NCI-H82 (cell line): ENCODE measurements at regions not wholly inside any gene's neighbourhood (a gene's known extent, or its start where the extent isn't known, plus 50 kb on each side); places are given as distances from the start of the nearest gene placed in this dataset.
"Not testable (repeated sequence)": the region's sequence is repeated elsewhere in the genome, so short reads cannot be mapped to it uniquely, and the experiment has no call there.

ENCODE experiments used
- DNase-seq: peaks from one replicate; lab custom pipeline; 2025; lab: John Stamatoyannopoulos, UW

DNA sequence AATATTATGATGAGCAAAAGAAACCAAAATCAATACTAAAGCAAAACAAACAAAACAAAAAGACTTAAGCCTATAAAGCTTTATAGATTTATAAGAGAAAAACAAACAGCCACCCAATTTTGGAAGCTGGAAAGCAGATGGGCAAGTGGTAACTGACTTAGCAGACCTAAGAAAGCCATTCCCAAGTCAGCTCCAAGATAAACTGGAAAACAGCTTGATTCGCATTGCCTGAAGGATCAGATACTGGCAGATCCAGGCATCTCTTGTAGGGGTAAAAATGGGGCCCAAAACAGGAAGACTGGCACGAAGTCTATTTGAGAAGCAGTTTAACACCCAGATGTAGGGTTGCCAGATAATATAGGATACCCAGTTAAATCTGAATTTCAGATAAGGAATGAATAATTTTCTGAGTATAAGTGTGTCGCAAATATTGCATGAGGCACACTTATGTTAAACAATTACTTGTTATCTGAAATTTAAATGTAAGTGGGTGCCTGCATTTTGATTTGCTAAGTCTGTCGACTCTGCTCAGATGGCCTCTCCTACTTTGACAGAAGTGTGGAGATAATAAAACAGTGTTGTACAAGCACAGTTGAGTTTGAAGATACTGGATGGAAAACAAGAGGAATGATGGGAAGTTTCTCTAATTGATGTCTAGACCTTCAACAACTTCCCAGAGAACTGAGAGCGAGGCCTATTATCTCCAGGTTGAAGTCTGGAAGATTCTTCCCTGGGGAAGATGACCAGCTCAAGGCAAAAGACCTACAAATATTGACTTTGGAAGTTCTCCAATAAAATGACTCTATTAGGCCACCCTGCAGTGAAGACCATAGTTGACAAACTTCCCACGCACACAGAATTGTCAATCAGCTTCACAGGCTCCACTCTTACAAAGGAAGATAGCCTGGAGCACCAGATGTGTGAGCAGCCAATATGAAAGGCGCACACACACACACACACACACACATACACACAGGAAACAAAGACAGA, 113.4 kb downstream of the FAM50B start:
- DNase-seq, result peak; percentile 14

DNA sequence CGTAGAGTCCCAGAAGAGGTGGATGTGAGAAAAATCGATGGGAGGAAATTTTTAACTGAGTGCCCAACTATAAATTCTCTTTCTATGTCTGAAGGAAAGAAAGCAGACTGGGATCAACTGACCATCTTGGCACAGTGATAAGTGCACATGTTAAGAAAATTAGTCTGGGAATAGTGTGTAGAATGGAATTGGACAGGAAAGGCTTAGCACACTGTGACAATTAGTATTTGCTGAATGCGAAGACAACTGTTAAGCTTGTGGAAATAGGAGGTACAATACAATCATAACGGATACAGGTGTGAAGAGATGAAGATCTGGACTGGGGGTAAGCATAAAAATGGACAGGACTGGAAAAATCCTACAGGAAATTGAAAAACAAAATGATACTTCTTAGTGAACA, 114.3 kb downstream of the FAM50B start:
- no peak for DNase-seq

DNA sequence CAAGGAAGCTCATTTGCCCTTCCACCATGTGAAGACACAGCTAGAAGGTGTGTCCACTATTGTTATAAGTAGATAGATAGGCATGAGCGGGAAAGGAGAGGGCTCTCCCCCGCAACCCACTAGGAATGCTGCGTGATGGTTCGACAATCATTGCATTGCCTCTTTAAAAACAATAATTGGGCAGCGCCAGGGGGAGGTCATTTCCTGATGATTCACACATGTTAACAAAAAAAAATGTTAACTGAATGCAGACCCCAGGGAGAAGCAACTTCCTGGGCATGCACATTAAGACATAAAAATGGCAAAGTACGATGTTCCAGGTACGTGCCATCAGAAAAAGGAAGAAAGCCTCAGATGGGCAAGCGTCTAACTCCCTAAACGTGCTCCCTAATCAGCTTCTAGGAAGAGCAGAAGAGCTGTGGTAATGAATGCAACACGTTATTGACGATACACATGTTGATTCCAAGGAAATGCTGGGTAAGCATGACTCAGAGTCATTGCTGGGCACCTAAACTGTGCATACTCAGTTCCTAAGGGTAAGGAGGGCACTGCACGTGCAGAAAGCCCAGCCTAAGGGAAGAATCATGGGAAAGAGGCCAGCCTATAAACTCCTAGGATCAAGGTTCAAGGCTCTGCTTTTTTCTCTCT, 113.7 kb downstream of the FAM217A start:
- DNase-seq, result peak; percentile 22

DNA sequence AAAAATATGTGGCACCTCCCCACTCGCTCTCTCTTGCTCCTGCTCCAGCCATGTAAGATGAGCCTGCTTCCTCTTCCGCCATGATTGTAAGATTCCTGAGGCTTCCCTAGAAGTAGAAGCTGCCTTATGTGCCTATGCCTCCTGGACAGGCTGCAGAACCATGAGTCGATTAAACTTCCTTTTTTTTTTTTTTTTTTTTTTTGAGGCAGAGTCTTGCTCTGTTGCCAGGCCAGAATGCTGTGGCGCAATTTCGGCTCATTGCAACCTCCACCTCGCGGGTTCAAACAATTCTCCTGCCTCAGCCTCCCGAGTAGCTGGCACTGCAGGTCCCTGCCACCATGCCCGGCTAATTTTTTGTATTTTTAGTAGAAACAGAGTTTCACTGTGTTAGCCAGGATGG, 112.5 kb downstream of the FAM217A start:
- DNase-seq, result no peak

- DNase-seq, result no peak
Measured at GRCh38 chr6:3970097-3970496, 108.8 kb downstream of the FAM217A start.

GRCh38 chr6:3973152-3973551, 105.8 kb downstream of the FAM217A start:
- not testable (repeated sequence) for DNase-seq

DNA sequence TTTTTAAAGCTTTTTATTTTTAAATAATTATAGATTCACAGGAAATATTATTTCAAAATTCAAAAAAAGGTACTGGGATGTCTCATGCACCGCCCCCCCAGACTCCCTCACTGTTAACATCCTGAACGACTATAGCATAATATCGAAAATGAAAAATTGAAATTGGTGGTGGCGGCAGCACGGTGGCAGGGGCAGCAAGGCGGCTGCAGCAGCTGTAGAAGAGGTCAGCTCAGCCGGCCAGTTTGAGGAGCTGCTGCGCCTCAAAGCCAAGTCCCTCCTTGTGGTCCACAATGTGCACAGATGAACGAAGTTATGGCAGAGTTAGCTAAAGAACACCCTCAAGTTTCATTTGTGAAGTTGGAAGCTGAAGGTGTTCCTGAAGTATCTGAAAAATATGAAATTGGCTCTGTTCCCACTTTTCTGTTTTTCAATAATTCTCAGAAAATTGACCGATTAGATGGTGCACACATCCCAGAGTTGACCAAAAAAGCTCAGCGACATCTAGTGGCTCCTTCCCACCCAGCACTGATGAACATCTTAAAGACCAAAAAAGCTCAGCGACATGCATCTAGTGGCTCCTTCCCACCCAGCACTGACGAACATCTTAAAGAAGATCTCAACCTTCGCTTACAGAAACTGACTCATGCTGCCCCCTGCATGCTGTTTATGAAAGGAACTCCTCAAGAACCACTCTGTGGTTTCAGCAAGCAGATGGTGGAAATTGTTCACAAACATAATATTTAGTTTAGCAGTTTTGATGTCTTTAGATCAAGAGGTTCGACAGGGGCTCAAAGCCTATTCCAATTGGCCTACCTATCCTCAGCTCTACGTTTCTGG, 100.8 kb downstream of the FAM217A start:
- DNase-seq, result peak; percentile 78

DNA sequence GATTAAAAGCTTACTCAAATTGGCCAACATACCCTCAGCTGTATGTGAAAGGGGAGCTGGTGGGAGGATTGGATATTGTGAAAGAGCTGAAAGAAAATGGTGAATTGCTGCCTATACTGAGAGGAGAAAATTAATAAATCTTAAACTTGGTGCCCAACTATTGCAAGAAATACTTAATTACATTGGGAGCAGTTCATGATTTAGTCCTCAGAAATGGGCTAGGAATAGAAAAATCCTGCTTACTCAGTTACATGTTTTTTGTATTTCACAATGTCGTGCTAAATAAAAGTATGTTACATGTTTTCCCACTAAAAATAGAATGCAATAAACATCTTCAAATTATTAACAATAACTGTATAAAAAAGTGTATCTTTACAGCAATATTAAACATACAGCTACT, 100.0 kb downstream of the FAM217A start:
- DNase-seq, result not testable (repeated sequence)

GRCh38 chr6:3981917-3982316, 97.0 kb downstream of the FAM217A start:
- no peak for DNase-seq

GRCh38 chr6:3983778-3984177, 95.2 kb downstream of the FAM217A start:
- DNase-seq, result no peak

DNA sequence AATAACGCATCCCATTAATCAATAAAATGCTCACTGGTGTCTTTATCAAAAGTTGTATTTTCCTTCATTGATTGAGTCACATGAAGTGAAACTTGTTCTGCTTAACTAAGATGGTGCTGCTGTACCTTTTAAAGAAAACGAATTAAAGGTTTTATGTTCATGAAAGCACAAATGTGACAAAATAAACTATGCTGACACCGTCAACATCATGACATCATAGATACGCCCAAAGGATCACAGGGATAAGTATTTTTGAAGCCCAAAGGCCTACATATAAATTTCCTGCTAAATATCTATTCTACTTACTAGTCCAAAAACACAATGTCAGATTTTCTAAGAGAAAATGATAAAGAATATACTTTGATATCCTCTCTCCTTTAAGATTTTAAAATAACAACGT, 94.4 kb downstream of the FAM217A start:
- no peak for DNase-seq

- no peak for DNase-seq
Measured at GRCh38 chr6:3986241-3986640, 92.7 kb downstream of the FAM217A start.

GRCh38 chr6:3987053-3987452, 91.9 kb downstream of the FAM217A start:
- no peak for DNase-seq

DNA sequence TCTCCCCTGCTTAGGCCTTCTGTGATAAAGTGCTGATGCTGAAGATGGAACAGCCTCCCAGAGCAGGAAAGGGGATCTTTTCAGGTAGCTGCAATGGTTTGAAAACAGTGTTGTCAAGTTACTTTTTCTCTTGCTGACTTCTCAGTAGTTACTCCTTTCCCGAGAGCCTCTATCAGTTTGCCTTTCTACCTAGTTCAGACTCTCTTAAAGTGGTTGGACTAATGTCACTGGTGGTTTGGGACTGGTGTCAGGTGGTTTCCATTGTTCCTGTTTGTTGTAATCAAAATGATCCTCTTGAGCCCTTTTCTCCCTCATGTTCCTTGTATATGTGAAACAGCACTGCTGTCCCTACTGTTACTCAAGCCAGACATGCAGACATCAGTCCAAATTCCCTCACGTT, 91.4 kb downstream of the FAM217A start:
- no peak for DNase-seq

DNA sequence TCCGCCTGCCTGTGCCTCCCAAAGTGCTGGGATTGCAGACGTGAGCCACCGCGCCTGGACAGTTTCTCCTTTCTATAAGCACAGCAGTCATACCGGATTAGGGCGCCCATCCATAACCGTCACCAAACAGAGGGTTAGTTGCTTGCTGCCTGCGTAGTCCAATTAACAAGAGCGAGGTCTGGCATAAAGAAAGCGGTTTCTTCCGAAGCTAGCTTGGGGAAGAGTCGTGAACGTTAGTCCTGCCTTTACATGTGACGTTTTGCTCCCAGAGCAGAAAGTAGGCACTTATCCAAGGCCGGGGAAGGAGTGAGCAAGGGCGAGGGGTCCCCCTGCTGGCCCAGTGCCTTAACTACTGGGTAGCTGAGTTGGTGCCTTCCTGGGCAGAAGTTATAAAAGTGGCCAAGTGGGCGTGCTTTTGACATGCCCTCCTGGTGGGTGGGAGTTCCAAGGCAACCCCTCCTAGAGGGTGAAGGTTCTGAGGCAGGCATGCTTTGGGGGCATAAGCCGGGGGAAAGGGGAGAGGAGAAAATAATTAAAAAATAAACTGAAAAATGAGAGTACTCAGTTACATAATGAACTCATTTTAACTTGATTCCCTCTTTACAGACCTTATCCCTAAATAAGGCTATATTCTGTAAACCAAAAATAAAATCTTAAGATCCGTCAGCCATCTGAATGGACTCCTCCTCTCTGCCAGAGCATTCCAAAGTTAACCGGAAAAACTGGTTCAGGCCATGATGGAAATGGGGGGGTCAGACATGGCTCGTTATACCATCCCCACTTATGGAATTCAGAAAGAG, 88.0 kb downstream of the FAM217A start:
- peak; percentile 97 for DNase-seq

GRCh38 chr6:3991941-3992340, 87.0 kb downstream of the FAM217A start:
- no peak for DNase-seq

- no peak for DNase-seq
Measured at GRCh38 chr6:3996349-3996748, 82.6 kb downstream of the FAM217A start.

DNA sequence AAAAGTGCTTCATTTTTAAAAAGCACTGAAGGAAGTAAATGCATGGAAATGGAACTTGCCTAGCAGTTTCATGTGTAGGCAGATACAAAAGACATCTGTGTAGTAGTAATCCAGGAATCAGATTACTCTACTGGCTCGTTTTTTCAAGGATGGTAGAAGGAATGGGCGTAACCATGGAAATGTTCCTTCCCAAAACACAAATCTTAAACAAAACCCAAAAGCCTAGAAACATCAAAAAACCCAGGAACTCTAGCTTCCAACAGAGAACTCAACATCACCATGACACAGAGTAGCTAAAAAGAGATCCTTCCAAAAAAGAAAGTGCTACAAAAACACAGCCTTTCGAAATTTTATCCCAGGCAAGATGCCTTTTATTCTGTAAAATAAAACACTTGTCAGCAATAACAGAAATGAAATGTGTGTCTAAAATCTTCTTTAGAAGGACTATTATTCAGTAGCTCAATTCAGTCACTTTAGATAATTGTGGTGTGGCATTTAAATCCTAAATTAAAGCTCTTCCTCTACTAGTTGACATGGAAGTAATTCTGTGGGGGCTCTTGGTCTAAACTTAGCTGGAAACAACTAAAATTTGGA, 81.7 kb downstream of the FAM217A start:
- DNase-seq, result peak; percentile 36

- DNase-seq, result no peak
Measured at GRCh38 chr6:3999800-4000661, 78.9 kb downstream of the FAM217A start.

DNA sequence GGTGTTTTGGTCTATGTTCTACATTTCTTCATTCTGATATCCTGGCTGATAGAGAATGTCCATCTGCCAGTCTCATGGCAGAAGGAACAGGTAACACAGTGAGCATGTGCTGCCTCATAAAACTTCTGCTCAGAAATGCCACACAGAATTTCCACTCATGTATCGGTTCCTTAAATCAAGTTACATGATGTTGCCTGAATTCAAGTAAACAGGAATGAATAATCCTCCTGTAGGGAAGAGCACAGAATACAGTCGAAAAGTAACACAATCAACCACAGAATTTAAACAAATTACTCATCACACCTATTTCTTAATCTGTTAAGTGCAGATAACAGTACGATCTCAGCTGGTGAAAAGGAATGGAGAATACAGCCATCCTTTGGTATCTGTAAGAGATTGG, 74.7 kb downstream of the FAM217A start:
- DNase-seq, result no peak
